Testis (tissue), 2 donors: ENCODE measurements at regions not wholly inside any gene's neighbourhood (a gene's known extent, or its start where the extent isn't known, plus 50 kb on each side); places are given as distances from the start of the nearest gene placed in this dataset.

Experiments used
- DNase-seq: peaks from one replicate; pipeline ENCODE4 v3.0.0-alpha.2; 2019
- H3K27ac ChIP-seq, 2 donors: fragments of 200-600 bp; sonication (generic); one replicate each; pipeline ENCODE4 v1.5.1; 2019
- H3K27me3 ChIP-seq: fragments of 200-600 bp; sonication (generic); one replicate; pipeline ENCODE4 v1.5.1; 2019
- H3K36me3 ChIP-seq: fragments of 200-600 bp; sonication (generic); one replicate; pipeline ENCODE4 v1.5.1; 2017; ENCODE audit warnings: low read depth; ENCODE audit errors: missing control alignments
- H3K4me1 ChIP-seq: fragments of 200-600 bp; sonication (generic); one replicate; pipeline ENCODE4 v1.5.1; 2019
- H3K4me3 ChIP-seq, 2 donors: fragments of 200-600 bp; sonication (generic); one replicate each; pipeline ENCODE4 v1.5.1; 2017 to 2019
- H3K9me3 ChIP-seq: fragments of 200-600 bp; sonication (generic); one replicate; pipeline ENCODE4 v1.5.1; 2017
- POLR2A ChIP-seq: fragments of 450-650 bp; IDR thresholded peaks from one replicate; pipeline ENCODE4 v1.6.1; 2017; ENCODE audit warnings: antibody characterized with exemption, mild to moderate bottlenecking, moderate library complexity
- WGBS, 2 donors: methylation state at CpG; one replicate each; pipeline ENCODE4 v1.1.5; 2018; 5-methylcytosine and 5-hydroxymethylcytosine counted together
- intact Hi-C: fragments of 100-400 bp; cut with DNase I; formaldehyde crosslinking; loops from one replicate; pipeline ENCODE4 v1.15.1; 2023; ENCODE audit warnings: low total_unique reads
- TF ChIP-seq, protein P1 (sequence below), 3 experiments: fragments of 450-650 bp in 2 of 3; fragments of 200-600 bp in 1 of 3; sonication (generic) in 1 of 3; IDR thresholded peaks; one replicate each; pipeline ENCODE4 v1.5.1; 2016 to 2019; ENCODE audit warnings: antibody characterized with exemption in 3 of 3, mild to moderate bottlenecking in 2 of 3, moderate library complexity in 1 of 3

GRCh38 chr3:713947-714620 lies 378.7 kb upstream of the CNTN6 start:
- Histone ChIP-seq H3K27ac (no peak overlapping the region), H3K36me3 (no peaks in the 10 kb centered on the region), H3K27me3 (no peaks in the 10 kb centered on the region), H3K9me3 (no peaks in the 10 kb centered on the region), H3K4me1 (no peaks in the 10 kb centered on the region), H3K4me3 (no peak overlapping the region)
- DNase-seq: no peak
- TF ChIP-seq, protein P1, sequence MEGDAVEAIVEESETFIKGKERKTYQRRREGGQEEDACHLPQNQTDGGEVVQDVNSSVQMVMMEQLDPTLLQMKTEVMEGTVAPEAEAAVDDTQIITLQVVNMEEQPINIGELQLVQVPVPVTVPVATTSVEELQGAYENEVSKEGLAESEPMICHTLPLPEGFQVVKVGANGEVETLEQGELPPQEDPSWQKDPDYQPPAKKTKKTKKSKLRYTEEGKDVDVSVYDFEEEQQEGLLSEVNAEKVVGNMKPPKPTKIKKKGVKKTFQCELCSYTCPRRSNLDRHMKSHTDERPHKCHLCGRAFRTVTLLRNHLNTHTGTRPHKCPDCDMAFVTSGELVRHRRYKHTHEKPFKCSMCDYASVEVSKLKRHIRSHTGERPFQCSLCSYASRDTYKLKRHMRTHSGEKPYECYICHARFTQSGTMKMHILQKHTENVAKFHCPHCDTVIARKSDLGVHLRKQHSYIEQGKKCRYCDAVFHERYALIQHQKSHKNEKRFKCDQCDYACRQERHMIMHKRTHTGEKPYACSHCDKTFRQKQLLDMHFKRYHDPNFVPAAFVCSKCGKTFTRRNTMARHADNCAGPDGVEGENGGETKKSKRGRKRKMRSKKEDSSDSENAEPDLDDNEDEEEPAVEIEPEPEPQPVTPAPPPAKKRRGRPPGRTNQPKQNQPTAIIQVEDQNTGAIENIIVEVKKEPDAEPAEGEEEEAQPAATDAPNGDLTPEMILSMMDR (IDR thresholded peaks at IDR 0.05): no peak
- TF ChIP-seq POLR2A: no peak
- 84 to 93% methylated on average over 5 of the region's 5 CpGs for WGBS, 2 donors
- intact Hi-C loops: no loop called here

DNA sequence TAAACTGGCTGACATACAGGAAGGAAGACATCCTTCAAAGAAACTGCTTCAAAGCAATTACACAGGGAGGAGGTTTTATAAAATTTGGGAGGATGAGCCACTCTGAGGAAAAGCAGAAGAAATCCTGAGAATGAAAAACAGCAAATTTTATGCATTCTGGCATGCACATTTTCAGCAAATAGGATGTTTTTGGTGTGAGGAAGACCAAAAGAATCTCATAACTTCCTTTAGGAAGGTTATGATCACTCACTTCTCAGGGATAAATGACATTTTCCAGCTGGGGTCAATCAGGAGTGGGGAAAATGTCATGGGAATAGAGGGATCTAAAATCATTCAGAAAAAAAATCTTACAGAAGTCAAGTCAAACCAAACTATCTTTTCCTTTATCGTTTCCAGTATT lies 371.7 kb upstream of the CNTN6 start:
- Histone ChIP-seq H3K4me1 (no peaks in the 10 kb centered on the region), H3K9me3 (no peaks in the 10 kb centered on the region), H3K36me3 (no peaks in the 10 kb centered on the region), H3K27ac (no peak overlapping the region), H3K27me3 (no peaks in the 10 kb centered on the region), H3K4me3 (no peak overlapping the region)
- no peak for DNase-seq
- intact Hi-C loops: no loop called here
- TF ChIP-seq POLR2A: no peak
- TF ChIP-seq, protein P1 (IDR thresholded peaks at IDR 0.05): no peak
- 91 to 92% methylated on average over 1 of the region's 1 CpG for WGBS, 2 donors

GRCh38 chr3:732326-732928 lies 360.4 kb upstream of the CNTN6 start:
- intact Hi-C loops: no loop called here
- Histone ChIP-seq H3K27ac (no peak overlapping the region), H3K4me1 (no peaks in the 10 kb centered on the region), H3K36me3 (no peaks in the 10 kb centered on the region), H3K4me3 (no peak overlapping the region), H3K9me3 (no peaks in the 10 kb centered on the region), H3K27me3 (no peaks in the 10 kb centered on the region)
- no peak for DNase-seq
- WGBS, 2 donors: 94 to 95% methylated on average over 3 of the region's 3 CpGs
- no peak for TF ChIP-seq POLR2A
- TF ChIP-seq, protein P1 (IDR thresholded peaks at IDR 0.05): no peak

DNA sequence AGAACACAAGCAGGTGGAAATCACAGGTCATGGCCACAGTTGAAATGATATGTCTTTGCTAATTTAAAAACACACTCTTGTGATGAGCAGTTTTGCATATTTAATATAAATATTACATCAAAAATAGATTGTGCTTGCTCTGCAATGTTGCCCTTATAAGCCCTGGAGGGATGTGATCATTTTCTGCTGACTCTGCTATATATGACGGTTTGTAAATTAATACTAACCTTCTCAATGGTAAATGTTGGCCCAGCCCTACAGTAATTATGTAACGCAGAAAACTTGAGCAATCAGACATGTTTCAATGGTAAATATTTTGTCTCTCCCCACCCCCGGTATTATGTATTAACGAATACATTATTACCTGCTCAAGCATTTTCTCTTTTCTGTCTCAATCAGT lies 359.5 kb upstream of the CNTN6 start:
- Histone ChIP-seq H3K27ac (no peak overlapping the region), H3K36me3 (no peaks in the 10 kb centered on the region), H3K4me1 (no peaks in the 10 kb centered on the region), H3K27me3 (no peaks in the 10 kb centered on the region), H3K9me3 (no peaks in the 10 kb centered on the region), H3K4me3 (no peak overlapping the region)
- TF ChIP-seq POLR2A: no peak
- TF ChIP-seq, protein P1 (IDR thresholded peaks at IDR 0.05): no peak
- WGBS, 2 donors: 75 to 77% methylated on average over 4 of the region's 4 CpGs
- DNase-seq: no peak
- intact Hi-C loops: no loop called here

GRCh38 chr3:757711-758110 lies 335.1 kb upstream of the CNTN6 start:
- no peaks in the 10 kb centered on the region for H3K4me1 ChIP-seq
- no peaks in the 10 kb centered on the region for H3K36me3 ChIP-seq
- H3K27ac ChIP-seq: no peak overlapping the region
- H3K4me3 ChIP-seq: no peak overlapping the region
- no peaks in the 10 kb centered on the region for H3K27me3 ChIP-seq
- 89 to 90% methylated on average over 1 to 3 of the region's 3 CpGs for WGBS, 2 donors
- TF ChIP-seq, protein P1 (IDR thresholded peaks at IDR 0.05): no peak
- TF ChIP-seq POLR2A: no peak
- no peak for DNase-seq
- intact Hi-C loops: no loop called here
- H3K9me3 ChIP-seq: no peaks in the 10 kb centered on the region
